ENCODE measurements at regions not wholly inside any gene's neighbourhood (a gene's known extent, or its start where the extent isn't known, plus 50 kb on each side); places are given as distances from the start of the nearest gene placed in this dataset.
"Not testable (repeated sequence)": the region's sequence is repeated elsewhere in the genome, so short reads cannot be mapped to it uniquely, and the experiment has no call there.

- no peaks in the 10 kb centered on the region for H3K27me3 ChIP-seq
- H3K27ac ChIP-seq = no peak overlapping the region
- no peaks in the 10 kb centered on the region for H3K4me1 ChIP-seq
- H3K9me3 ChIP-seq = peaks cover 0 to under 1% (median 0%) of the 10 kb centered on the region in 11 donors
- no peak for ATAC-seq
- no peaks in the 10 kb centered on the region for H3K36me3 ChIP-seq
- TF ChIP-seq CTCF (IDR thresholded peaks at IDR 0.05) = no peak
- 59 to 63% methylated on average over 4 of the region's 4 CpGs for WGBS, 2 donors
- no peak overlapping the region for H3K4me3 ChIP-seq
- intact Hi-C loops (cut with DNase I) = no loop called here
- DNase-seq = no peak
These were observed 597.2 kb upstream of the ADARB2 start for GRCh38 chr10:2334575-2334974.

GRCh38 chr10:2329082-2329481 is 591.8 kb upstream of the ADARB2 start:
- H3K4me1 ChIP-seq = no peaks in the 10 kb centered on the region
- no peaks in the 10 kb centered on the region for H3K27me3 ChIP-seq
- no peak for TF ChIP-seq CTCF (IDR thresholded peaks at IDR 0.05)
- 80 to 85% methylated on average over 13 of the region's 13 CpGs for WGBS, 2 donors
- H3K27ac ChIP-seq = no peak overlapping the region
- no peaks in the 10 kb centered on the region for H3K36me3 ChIP-seq
- ATAC-seq (no peak), DNase-seq (no peak)
- intact Hi-C loops (cut with DNase I) = no loop called here
- H3K4me3 ChIP-seq = no peak overlapping the region
- no peaks in the 10 kb centered on the region for H3K9me3 ChIP-seq

GRCh38 chr10:2326411-2326810 is 589.1 kb upstream of the ADARB2 start:
- no peaks in the 10 kb centered on the region for H3K4me1 ChIP-seq
- H3K27me3 ChIP-seq = no peaks in the 10 kb centered on the region
- ATAC-seq = no peak
- H3K27ac ChIP-seq = no peak overlapping the region
- no peak for TF ChIP-seq CTCF (IDR thresholded peaks at IDR 0.05)
- H3K9me3 ChIP-seq = peaks cover 0 to 10% (median 0%) of the 10 kb centered on the region in 11 donors
- H3K36me3 ChIP-seq = no peaks in the 10 kb centered on the region
- intact Hi-C loops (cut with DNase I) = no loop called here
- no peak overlapping the region for H3K4me3 ChIP-seq
- DNase-seq = no peak
- 74 to 78% methylated on average over 6 of the region's 6 CpGs for WGBS, 2 donors

GRCh38 chr10:2315045-2315485 is 577.7 kb upstream of the ADARB2 start:
- DNase-seq, H3K27me3 ChIP-seq, H3K36me3 ChIP-seq, ATAC-seq, H3K4me3 ChIP-seq, H3K27ac ChIP-seq, H3K4me1 ChIP-seq: not testable (repeated sequence)
- WGBS, 2 donors = 84 to 88% methylated on average over 25 to 32 of the region's 32 CpGs
- H3K9me3 ChIP-seq = peaks cover 0 to 24% (median 0%) of the 10 kb centered on the region in 11 donors
- intact Hi-C loops (cut with DNase I) = loop anchor here in 1 of 10 donors (10.0 kb wide), 1 partner anchor 60 kb away; no protein-coding TSS in a partner anchor

- intact Hi-C loops (cut with DNase I) = no loop called here
- DNase-seq (no peak), ATAC-seq (no peak)
- no peak overlapping the region for H3K4me3 ChIP-seq
- H3K36me3 ChIP-seq = no peaks in the 10 kb centered on the region
- no peaks in the 10 kb centered on the region for H3K27me3 ChIP-seq
- peaks cover 0 to 8% (median 0%) of the 10 kb centered on the region in 11 donors for H3K9me3 ChIP-seq
- H3K4me1 ChIP-seq = no peaks in the 10 kb centered on the region
- H3K27ac ChIP-seq = no peak overlapping the region
- WGBS, 2 donors = 81 to 100% methylated on average over 1 of the region's 1 CpG
- TF ChIP-seq CTCF (IDR thresholded peaks at IDR 0.05) = no peak
These were observed 568.8 kb upstream of the ADARB2 start for GRCh38 chr10:2306081-2306480.
